Gastrocnemius medialis (tissue), 4 donors: ENCODE measurements at regions not wholly inside any gene's neighbourhood (a gene's known extent, or its start where the extent isn't known, plus 50 kb on each side); places are given as distances from the start of the nearest gene placed in this dataset.

Source experiments
- ATAC-seq, 2 donors: fragments of 150-250 bp; one replicate each; pipeline ENCODE4 v1.9.1; 2016
- DNase-seq, 2 donors: peaks; one replicate each; pipeline ENCODE4 v3.0.0-alpha.2; 2019
- H3K27ac ChIP-seq, 4 donors: fragments of 200-600 bp; sonication (generic); 1 replicate in 1 of 4; 2 replicates in 3 of 4; pipeline ENCODE4 v1.5.1; 2016 to 2018; ENCODE audit warnings: mild to moderate bottlenecking in 2 of 4, moderate library complexity in 1 of 4
- H3K27me3 ChIP-seq, 3 donors: fragments of 200-600 bp; sonication (generic) in 2 of 3; 1 replicate in 1 of 3; 2 replicates in 2 of 3; pipeline versions ENCODE4 v1.5.1 to v1.6.0; 2016 to 2019; ENCODE audit warnings: mild to moderate bottlenecking in 1 of 3, moderate library complexity in 1 of 3
- H3K36me3 ChIP-seq, 2 donors: fragments of 200-600 bp; sonication (generic) in 1 of 2; one replicate each; pipeline ENCODE4 v1.5.1; 2017 to 2018
- H3K4me1 ChIP-seq, 2 donors: fragments of 200-600 bp; sonication (generic) in 1 of 2; one replicate each; pipeline ENCODE4 v1.5.1; 2016 to 2017; ENCODE audit warnings: mild to moderate bottlenecking in 2 of 2
- H3K4me3 ChIP-seq, 4 donors: fragments of 200-600 bp; sonication (generic) in 3 of 4; 1 replicate in 1 of 4; 2 replicates in 3 of 4; pipeline ENCODE4 v1.5.1; 2016 to 2019; ENCODE audit warnings: mild to moderate bottlenecking in 2 of 4
- H3K9me3 ChIP-seq, 3 donors: fragments of 200-600 bp; sonication (generic) in 2 of 3; 1 replicate in 1 of 3; 2 replicates in 2 of 3; pipeline ENCODE4 v1.5.1; 2016 to 2019
- CTCF ChIP-seq, 5 experiments: fragments of 450-650 bp in 3 of 5; fragments of 200-600 bp in 2 of 5; sonication (generic) in 2 of 5; IDR thresholded peaks in 4 of 5; conservative IDR thresholded peaks in 1 of 5; 1 replicate in 4 of 5; 2 replicates in 1 of 5; pipeline ENCODE4 v1.5.1; 2016 to 2019; ENCODE audit warnings: antibody characterized with exemption in 5 of 5, mild to moderate bottlenecking in 3 of 5, moderate library complexity in 3 of 5
- POLR2A ChIP-seq, 2 donors: fragments of 450-650 bp; IDR thresholded peaks; one replicate each; pipeline ENCODE4 v1.6.1; 2017; ENCODE audit warnings: antibody characterized with exemption in 2 of 2, mild to moderate bottlenecking in 2 of 2, moderate library complexity in 2 of 2
- in situ Hi-C, 4 donors: fragments of 200-750 bp; cut with MboI; loops; one replicate each; pipeline versions ENCODE4 v1.15.0 to v1.8.0; 2017; ENCODE audit warnings: low sequenced_read_pairs in 4 of 4
- intact Hi-C: fragments of 100-400 bp; cut with DNase I; formaldehyde crosslinking; loops from one replicate; pipeline ENCODE4 v1.15.1; 2023; ENCODE audit warnings: low total_unique reads

GRCh38 chr2:79388024-79388423 lies 124.8 kb upstream of the CTNNA2 start:
- H3K9me3 ChIP-seq: no peaks in the 10 kb centered on the region
- H3K4me3 ChIP-seq: no peak overlapping the region
- DNase-seq (no peak), ATAC-seq (no peak)
- intact Hi-C loops: no loop called here
- no peaks in the 10 kb centered on the region for H3K27me3 ChIP-seq
- H3K4me1 ChIP-seq: no peaks in the 10 kb centered on the region
- H3K36me3 ChIP-seq: no peaks in the 10 kb centered on the region
- no peak overlapping the region for H3K27ac ChIP-seq
- no peak for TF ChIP-seq CTCF (IDR thresholded peaks at IDR 0.05 in 4 of 5, conservative IDR thresholded peaks at IDR 0.05 in 1 of 5)
- no peak for TF ChIP-seq POLR2A (IDR thresholded peaks at IDR 0.05)
- in situ Hi-C loops: no loop called here

GRCh38 chr2:79387431-79387830 lies 125.4 kb upstream of the CTNNA2 start:
- Histone ChIP-seq H3K4me3 (no peak overlapping the region), H3K9me3 (no peaks in the 10 kb centered on the region), H3K27ac (no peak overlapping the region), H3K4me1 (no peaks in the 10 kb centered on the region), H3K27me3 (no peaks in the 10 kb centered on the region), H3K36me3 (no peaks in the 10 kb centered on the region)
- intact Hi-C loops (no loop called here), in situ Hi-C loops (no loop called here)
- no peak for DNase-seq
- ATAC-seq: no peak
- TF ChIP-seq CTCF (IDR thresholded peaks at IDR 0.05 in 4 of 5, conservative IDR thresholded peaks at IDR 0.05 in 1 of 5) (no peak), POLR2A (IDR thresholded peaks at IDR 0.05) (no peak)

- H3K36me3 ChIP-seq: no peaks in the 10 kb centered on the region
Measured at GRCh38 chr2:79383681-79384080, 129.2 kb upstream of the CTNNA2 start.

GRCh38 chr2:79375817-79376216 lies 137.0 kb upstream of the CTNNA2 start:
- ATAC-seq: no peak
- TF ChIP-seq CTCF (IDR thresholded peaks at IDR 0.05 in 4 of 5, conservative IDR thresholded peaks at IDR 0.05 in 1 of 5): no peak
- TF ChIP-seq POLR2A (IDR thresholded peaks at IDR 0.05): no peak
- intact Hi-C loops: no loop called here
- Histone ChIP-seq H3K9me3 (no peaks in the 10 kb centered on the region), H3K27ac (no peak overlapping the region), H3K4me1 (no peaks in the 10 kb centered on the region), H3K27me3 (no peaks in the 10 kb centered on the region), H3K4me3 (no peak overlapping the region), H3K36me3 (no peaks in the 10 kb centered on the region)
- in situ Hi-C loops: no loop called here
- DNase-seq: no peak

More at GRCh38 chr2:79383681-79384080, 129.2 kb upstream of the CTNNA2 start:
- intact Hi-C loops (no loop called here), in situ Hi-C loops (no loop called here)
- H3K4me1 ChIP-seq: no peaks in the 10 kb centered on the region
- H3K9me3 ChIP-seq: no peaks in the 10 kb centered on the region
- H3K27me3 ChIP-seq: no peaks in the 10 kb centered on the region
- TF ChIP-seq POLR2A (IDR thresholded peaks at IDR 0.05) (no peak), CTCF (IDR thresholded peaks at IDR 0.05 in 4 of 5, conservative IDR thresholded peaks at IDR 0.05 in 1 of 5) (no peak)
- DNase-seq (no peak), ATAC-seq (no peak)
- no peak overlapping the region for H3K4me3 ChIP-seq
- H3K27ac ChIP-seq: no peak overlapping the region

- Histone ChIP-seq H3K36me3 (no peaks in the 10 kb centered on the region), H3K4me1 (no peaks in the 10 kb centered on the region), H3K27me3 (no peaks in the 10 kb centered on the region), H3K9me3 (no peaks in the 10 kb centered on the region), H3K4me3 (no peak overlapping the region), H3K27ac (no peak overlapping the region)
- in situ Hi-C loops: no loop called here
- ATAC-seq (no peak), DNase-seq (no peak)
- intact Hi-C loops: no loop called here
- no peak for TF ChIP-seq CTCF (IDR thresholded peaks at IDR 0.05 in 4 of 5, conservative IDR thresholded peaks at IDR 0.05 in 1 of 5)
- TF ChIP-seq POLR2A (IDR thresholded peaks at IDR 0.05): no peak
Measured at GRCh38 chr2:79373358-79374130, 139.3 kb upstream of the CTNNA2 start.
